ENCODE measurements at regions not wholly inside any gene's neighbourhood (a gene's known extent, or its start where the extent isn't known, plus 50 kb on each side); places are given as distances from the start of the nearest gene placed in this dataset.

- Mint-ChIP-seq H3K27ac (no peak overlapping the region), H3K4me1 (ENCODE audit: low read depth) (peaks cover 27% of the 10 kb centered on the region), H3K36me3 (ENCODE audit: insufficient read depth) (no peaks in the 10 kb centered on the region), H3K9me3 (ENCODE audit: low read depth) (no peaks in the 10 kb centered on the region), H3K4me3 (ENCODE audit: low read depth) (no peak overlapping the region), H3K27me3 (no peaks in the 10 kb centered on the region)
- TF ChIP-seq CTCF (IDR thresholded peaks at IDR 0.05; ENCODE audit: unreplicated experiment) = no peak
- no peak for DNase-seq (ENCODE audit: low spot score, unreplicated experiment)
These were observed 99.3 kb upstream of the ARMC2 start for GRCh38 chr6:108748959-108749358.

- no peak for DNase-seq (ENCODE audit: low spot score, unreplicated experiment)
- Mint-ChIP-seq H3K9me3 (ENCODE audit: low read depth) (no peaks in the 10 kb centered on the region), H3K36me3 (ENCODE audit: insufficient read depth) (no peaks in the 10 kb centered on the region), H3K27ac (no peak overlapping the region), H3K4me3 (ENCODE audit: low read depth) (no peak overlapping the region), H3K4me1 (ENCODE audit: low read depth) (peaks cover 19% of the 10 kb centered on the region), H3K27me3 (peaks cover 3% of the 10 kb centered on the region)
- TF ChIP-seq CTCF (IDR thresholded peaks at IDR 0.05; ENCODE audit: unreplicated experiment) = no peak
These were observed 97.4 kb upstream of the ARMC2 start for GRCh38 chr6:108750801-108751200.

- no peaks in the 10 kb centered on the region for H3K9me3 Mint-ChIP-seq (ENCODE audit: low read depth)
- DNase-seq (ENCODE audit: low spot score, unreplicated experiment) = no peak
- H3K27me3 Mint-ChIP-seq = peaks cover 3% of the 10 kb centered on the region
- H3K4me1 Mint-ChIP-seq (ENCODE audit: low read depth) = peaks cover 19% of the 10 kb centered on the region
- no peak overlapping the region for H3K4me3 Mint-ChIP-seq (ENCODE audit: low read depth)
- no peak overlapping the region for H3K27ac Mint-ChIP-seq
- no peaks in the 10 kb centered on the region for H3K36me3 Mint-ChIP-seq (ENCODE audit: insufficient read depth)
- TF ChIP-seq CTCF (IDR thresholded peaks at IDR 0.05; ENCODE audit: unreplicated experiment) = no peak
These were observed 96.9 kb upstream of the ARMC2 start for GRCh38 chr6:108751282-108751681.

GRCh38 chr6:108751851-108752732 is 96.1 kb upstream of the ARMC2 start:
- H3K9me3 Mint-ChIP-seq (ENCODE audit: low read depth) = no peaks in the 10 kb centered on the region
- H3K27me3 Mint-ChIP-seq = peaks cover 3% of the 10 kb centered on the region
- H3K27ac Mint-ChIP-seq = no peak overlapping the region
- no peaks in the 10 kb centered on the region for H3K36me3 Mint-ChIP-seq (ENCODE audit: insufficient read depth)
- H3K4me1 Mint-ChIP-seq (ENCODE audit: low read depth) = peaks cover 17% of the 10 kb centered on the region
- TF ChIP-seq CTCF (IDR thresholded peaks at IDR 0.05; ENCODE audit: unreplicated experiment) = no peak
- no peak for DNase-seq (ENCODE audit: low spot score, unreplicated experiment)
- no peak overlapping the region for H3K4me3 Mint-ChIP-seq (ENCODE audit: low read depth)

GRCh38 chr6:108752733-108753590 is 95.3 kb upstream of the ARMC2 start:
- Mint-ChIP-seq H3K36me3 (ENCODE audit: insufficient read depth) (no peaks in the 10 kb centered on the region), H3K9me3 (ENCODE audit: low read depth) (no peaks in the 10 kb centered on the region), H3K27me3 (peaks cover 3% of the 10 kb centered on the region), H3K27ac (no peak overlapping the region), H3K4me3 (ENCODE audit: low read depth) (no peak overlapping the region), H3K4me1 (ENCODE audit: low read depth) (peaks cover 17% of the 10 kb centered on the region)
- DNase-seq (ENCODE audit: low spot score, unreplicated experiment) = no peak
- no peak for TF ChIP-seq CTCF (IDR thresholded peaks at IDR 0.05; ENCODE audit: unreplicated experiment)

All from progenitor cell of endocrine pancreas (in vitro differentiated cells).